IPS DF 19.7 (cell line): ENCODE measurements at regions not wholly inside any gene's neighbourhood (a gene's known extent, or its start where the extent isn't known, plus 50 kb on each side); places are given as distances from the start of the nearest gene placed in this dataset.
"Not testable (repeated sequence)": the region's sequence is repeated elsewhere in the genome, so short reads cannot be mapped to it uniquely, and the experiment has no call there.

Source experiments
- DNase-seq: peaks from one replicate; pipeline ENCODE4 v3.0.0-alpha.2; 2013; ENCODE audit warnings: low read depth, low spot score

GRCh38 chr9:588981-589380 is 252.5 kb upstream of the DMRT1 start:
- DNase-seq: no peak

GRCh38 chr9:589723-590122 is 251.8 kb upstream of the DMRT1 start:
- no peak for DNase-seq

GRCh38 chr9:591292-591691 is 250.2 kb upstream of the DMRT1 start:
- no peak for DNase-seq

DNA sequence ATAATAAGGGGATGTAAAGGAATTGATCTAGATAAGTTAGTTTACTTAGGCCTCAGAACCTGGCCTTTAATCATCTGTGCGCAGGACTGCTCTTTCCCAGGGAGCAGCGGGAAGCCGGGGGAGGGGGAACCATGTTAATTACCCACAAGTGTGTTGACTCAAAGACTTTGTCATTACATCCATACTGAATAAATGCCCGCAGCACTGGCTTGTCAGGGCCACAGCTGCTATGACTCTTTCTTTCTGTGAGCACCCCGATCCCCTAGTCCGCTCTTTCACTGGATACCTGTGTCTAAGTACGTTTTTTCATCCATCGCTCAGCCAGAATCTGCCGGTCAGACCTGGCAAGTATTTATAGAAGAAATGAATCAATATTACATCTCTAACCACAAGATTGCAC is 249.3 kb upstream of the DMRT1 start:
- no peak for DNase-seq

DNA sequence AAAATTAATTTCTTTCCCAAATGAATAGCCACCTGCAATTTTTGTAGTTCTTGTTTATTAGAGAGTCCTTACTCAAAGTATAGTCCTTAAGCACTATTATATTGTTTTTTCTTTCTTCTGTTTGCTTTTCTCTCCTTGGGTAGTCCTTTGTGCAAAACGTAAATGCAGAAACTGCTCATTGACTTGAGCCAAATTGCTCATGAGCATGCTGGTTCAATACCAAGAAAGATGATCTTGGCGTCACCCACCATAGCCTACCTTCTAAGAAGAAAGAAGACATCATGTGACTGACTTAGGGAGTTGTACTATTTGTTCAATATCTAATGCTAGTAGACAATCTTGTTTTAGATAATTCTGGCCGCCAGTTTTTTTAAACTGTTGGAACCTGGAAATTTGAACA is 248.8 kb upstream of the DMRT1 start:
- DNase-seq: no peak

GRCh38 chr9:593809-594208 is 247.7 kb upstream of the DMRT1 start:
- no peak for DNase-seq

DNA sequence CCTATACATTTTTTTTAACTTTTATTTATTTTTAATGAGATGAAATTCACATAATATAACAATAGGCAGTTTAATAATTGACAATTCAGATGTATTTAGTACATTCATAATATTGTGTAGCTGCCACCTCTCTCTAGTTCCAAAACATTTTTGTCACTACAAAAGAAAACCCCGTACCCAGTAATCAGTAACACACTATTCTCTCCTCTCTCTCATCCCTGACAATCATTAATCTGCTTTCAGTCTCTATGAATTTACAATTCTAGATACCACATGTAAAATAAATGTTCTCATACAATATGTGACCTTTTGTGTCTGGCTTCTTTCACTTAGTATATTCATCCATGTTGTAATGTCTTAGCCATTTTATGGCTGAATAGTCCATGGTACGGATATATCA is 244.8 kb upstream of the DMRT1 start:
- DNase-seq: no peak

GRCh38 chr9:600006-600405 is 241.5 kb upstream of the DMRT1 start:
- DNase-seq: no peak

DNA sequence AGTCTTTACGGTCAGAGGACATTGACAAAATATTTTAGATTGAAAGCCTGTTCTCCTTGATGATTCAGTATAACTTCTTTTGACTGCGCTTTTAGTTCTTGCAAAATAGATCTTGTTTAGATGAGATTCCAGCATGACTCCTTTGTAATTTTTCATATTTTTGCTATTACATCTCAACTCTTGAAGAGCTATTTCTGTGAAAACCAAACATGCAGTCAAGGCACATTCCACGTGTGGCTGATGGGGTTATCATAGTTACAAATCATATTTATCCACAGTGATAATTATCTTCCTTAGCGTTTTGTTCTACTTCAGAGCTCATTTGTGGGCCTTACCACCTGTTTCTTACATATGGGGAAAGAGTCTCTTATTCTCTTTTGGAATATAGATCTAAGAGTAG is 238.8 kb upstream of the DMRT1 start:
- DNase-seq: no peak

- DNase-seq: no peak
Observed at GRCh38 chr9:603126-603525, 238.4 kb upstream of the DMRT1 start.

DNA sequence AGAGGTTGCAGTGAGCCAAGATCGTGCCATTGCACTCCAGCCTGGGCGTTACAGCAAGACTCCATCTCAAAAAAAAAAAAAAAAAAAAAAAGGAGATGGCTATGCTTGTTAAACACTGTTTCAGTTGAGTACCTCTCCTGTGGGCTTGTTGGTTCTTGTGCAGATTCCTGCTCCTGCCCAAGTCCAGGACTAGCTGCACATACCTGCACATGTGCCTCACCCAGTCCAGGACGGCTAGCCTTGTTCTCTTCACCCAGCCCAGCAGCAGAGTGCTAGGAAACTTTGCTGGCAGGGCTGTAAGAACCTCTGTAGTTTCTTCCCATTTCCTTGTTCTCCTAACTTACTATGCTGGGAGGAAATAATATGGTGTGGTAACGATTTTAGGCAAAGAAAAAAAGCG is 234.1 kb upstream of the DMRT1 start:
- DNase-seq: no peak

GRCh38 chr9:613771-614347 is 227.6 kb upstream of the DMRT1 start:
- DNase-seq: peak; percentile 50

DNA sequence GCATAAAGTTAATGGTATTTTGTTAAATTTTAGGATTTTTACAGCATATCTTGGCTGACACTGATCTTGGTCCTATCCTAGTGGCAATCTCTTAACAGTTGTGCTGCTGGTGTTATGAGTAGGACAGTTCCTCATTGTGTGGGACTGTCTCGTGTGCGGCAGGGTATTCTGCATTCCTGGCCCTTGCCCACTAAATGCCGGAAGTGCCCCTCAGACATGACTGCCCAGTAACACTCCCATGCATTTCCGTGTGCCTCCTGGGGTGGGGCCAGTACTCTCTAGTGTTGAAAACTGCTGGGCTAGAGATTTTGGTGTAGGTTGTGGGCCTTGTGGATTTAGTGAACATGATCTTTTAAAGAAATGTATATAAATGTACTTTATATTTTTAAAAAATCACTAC is 227.1 kb upstream of the DMRT1 start:
- no peak for DNase-seq

DNA sequence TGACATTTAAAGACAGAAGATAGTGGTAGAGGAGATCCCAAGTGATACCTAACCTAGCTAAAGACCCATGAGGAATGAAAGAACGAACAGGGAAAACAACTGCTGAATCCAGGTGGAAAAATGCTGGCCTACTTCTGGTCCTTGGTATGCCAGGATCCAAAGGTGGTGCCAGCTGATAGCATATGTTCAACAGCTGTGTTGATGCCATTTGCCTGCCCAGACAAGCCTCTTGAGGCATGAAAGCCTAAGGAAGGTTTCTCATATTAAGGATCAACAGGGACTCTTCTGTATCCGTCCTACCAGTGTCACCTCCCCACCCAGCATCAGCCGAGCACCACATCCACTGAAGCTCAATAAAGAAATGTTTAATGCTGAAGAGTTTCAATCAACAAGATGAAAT is 225.7 kb upstream of the DMRT1 start:
- DNase-seq: no peak

- DNase-seq: no peak
Observed at GRCh38 chr9:616694-617093, 224.8 kb upstream of the DMRT1 start.

DNA sequence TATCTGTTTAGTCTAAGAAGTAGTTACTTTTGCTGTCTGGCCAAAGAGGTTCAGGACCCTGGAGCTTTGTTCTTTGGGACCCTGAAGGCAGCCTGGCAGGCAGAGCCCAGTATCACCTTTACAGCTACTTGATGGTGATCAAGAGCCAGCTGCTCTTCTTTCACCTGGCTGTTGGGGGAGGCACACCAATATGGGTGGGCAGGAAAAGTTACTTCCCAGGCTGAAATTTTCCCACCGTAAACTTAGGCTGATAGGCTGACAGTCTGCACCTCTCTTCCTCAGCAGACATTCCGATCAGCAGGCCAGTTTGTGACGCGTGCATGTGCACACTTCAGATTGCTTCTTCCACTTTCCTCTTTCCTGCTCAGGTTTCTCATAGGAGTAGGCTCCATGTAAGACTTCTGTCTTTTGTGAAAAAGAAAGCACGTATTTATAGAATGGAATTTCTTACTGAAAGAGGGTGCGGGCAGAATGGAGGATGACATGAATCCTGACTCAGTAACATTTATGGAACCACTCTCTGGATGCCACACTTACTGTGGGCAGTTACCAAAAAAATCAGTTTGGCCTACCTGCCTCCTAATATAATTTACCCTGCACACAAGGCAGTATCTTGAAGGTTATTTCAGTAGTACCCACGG is 223.9 kb upstream of the DMRT1 start:
- no peak for DNase-seq

DNA sequence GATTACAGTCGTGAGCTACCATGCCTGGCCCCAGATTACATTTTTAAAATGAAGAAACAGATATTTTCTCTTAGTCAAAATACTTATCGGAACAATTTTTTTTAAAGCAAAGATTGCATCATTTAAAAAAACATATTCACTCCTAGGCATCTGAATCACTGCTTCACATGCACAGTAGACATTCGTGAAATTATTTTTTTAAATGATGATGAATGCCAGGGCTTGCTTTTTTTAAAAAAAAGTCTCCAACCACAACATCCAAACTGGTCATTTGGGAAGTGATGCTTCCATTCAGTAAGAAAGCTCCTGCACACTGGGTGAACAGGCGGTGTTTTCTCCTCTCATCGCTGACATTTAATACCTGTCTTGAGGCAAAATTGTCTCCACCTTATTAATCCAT is 223.0 kb upstream of the DMRT1 start:
- no peak for DNase-seq

DNA sequence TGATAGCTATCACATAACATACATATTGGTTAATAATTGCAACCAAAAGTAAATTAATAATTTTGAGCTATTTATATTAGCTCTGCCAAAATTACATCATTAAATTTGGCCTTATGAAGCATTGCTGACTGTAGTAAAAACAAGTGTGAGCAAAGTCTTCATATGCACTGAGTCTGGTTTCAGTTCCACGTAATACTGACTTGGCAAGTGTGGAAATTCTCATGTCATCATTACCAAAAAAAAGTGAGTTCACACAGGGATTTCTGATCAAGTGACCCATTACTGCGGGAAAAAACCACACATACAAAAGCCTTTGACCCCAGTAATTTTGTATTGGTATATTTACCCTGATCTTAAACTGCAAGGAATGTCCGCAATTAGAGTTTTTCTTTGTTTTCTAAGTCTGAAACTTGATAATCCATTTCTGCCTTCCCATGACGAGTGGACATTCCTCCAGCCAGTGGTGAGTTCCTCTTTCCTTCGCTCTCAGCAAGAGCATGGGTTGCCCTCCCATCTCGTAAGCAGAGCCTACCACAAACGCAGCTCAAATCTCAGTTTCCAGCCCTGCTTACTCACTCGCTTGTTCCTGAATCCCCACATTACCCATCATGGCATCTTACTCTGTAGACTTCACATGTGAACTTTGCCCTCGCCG is 220.2 kb upstream of the DMRT1 start:
- DNase-seq: no peak

DNA sequence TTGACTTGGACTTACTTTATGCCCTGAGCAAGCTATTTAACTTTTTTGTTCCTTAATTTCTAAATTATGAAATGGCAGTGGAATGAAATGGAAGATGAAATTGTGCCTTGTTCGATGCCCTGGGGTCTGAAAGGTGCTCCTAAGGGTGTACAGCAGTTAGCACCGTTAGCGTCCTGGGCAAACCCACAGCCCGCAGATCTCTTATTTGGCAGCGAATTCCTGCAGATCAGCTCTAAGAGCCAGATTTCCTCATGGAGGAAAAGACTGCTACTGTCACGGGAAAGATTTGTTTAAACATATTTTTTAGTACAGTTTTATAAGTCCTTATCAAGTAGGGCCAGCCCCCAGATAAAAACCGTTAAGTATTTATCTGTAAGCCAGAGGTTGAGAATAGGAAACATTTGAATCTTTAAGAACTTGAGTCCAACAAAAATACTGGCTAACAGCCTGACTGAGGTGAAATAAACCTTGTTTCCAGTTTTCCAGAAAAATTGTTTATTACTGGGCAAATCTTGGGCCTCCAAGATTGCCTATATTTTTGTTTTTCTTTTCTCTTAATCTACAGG is 216.5 kb upstream of the DMRT1 start:
- DNase-seq: no peak

DNA sequence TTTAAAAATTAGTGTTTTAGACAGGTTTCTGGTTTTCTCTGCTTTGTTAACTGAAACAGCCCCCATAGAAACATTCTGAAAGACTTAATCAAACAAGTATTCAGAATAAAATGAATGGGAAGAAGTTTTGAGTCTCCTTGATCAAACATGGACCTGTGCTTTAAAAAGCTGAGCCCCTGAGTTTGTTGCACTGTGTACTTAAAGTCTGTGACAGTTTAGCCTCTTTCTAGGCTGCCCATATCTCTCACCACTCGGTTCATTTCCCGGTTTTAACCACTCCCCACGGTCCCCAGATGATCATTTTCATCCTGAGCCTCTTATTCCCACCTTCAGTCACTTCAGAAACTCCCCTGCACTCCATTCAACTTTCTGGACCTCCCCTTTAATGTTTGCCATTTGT is 215.9 kb upstream of the DMRT1 start:
- DNase-seq: no peak

DNA sequence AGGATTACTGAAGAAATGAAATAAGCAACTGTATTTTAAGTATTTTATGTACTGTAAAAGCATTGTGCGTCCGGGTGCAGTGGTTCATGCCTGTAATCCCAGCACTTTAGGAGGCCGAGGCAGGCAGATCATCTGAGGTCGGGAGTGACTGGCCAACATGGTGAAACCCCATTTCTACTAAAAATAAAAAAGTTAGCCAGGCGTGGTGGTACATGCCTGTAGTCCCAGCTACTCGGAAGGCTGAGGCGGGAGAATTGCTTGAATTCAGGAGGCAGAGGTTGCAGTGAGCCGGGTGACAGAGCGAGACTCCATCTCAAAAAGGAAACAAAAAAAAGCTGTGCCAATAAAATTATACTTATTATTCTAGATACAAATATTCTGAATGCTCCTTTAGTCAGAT is 215.4 kb upstream of the DMRT1 start:
- DNase-seq: not testable (repeated sequence)

- no peak for DNase-seq
Observed at GRCh38 chr9:626596-626995, 214.9 kb upstream of the DMRT1 start.

GRCh38 chr9:627336-627970 is 214.0 kb upstream of the DMRT1 start:
- no peak for DNase-seq
